NCI-H2171 (cell line): ENCODE measurements at regions not wholly inside any gene's neighbourhood (a gene's known extent, or its start where the extent isn't known, plus 50 kb on each side); places are given as distances from the start of the nearest gene placed in this dataset.

Source experiments
- DNase-seq: peaks from one replicate; lab custom pipeline; 2025; lab: John Stamatoyannopoulos, UW

DNA sequence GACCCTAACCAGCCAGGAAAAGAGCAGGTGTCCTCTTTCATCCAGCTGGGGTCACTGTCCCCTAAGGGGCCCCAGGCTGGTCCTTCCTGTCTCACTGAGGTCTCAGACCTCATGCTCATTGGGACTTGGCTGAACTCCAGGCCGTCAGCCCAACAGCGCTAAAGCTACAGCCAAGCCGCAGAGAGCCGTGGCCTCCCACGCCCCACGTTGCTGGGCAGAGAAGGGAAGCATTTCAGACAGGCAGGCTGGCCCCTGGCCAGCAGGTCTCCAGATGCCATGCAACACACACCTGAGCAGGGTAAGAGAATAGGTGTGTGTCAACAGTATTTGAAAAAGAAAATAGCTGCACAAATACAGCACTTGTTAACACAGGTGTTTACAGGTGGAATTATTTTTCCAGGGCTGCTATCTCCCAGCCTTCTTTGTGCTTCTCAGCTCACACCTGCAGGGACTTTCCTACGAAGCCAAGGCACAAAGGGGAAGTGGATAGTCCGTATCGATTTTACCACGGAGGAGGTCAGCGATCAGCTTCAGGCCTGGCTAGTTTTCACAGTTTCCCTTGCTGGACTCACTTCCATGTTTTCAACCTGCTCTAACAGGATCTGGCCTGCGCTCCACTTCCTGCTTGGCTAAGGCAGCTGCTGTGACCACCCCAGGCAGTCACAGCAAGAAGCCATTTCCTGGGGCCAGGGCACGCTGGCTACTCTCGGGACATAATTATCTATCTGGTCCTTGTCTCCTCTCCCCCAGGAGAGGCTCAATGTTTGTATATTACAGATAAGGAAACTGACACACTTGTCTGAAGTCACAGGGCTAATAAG lies 156.1 kb upstream of the ID2 start:
- DNase-seq = no peak

DNA sequence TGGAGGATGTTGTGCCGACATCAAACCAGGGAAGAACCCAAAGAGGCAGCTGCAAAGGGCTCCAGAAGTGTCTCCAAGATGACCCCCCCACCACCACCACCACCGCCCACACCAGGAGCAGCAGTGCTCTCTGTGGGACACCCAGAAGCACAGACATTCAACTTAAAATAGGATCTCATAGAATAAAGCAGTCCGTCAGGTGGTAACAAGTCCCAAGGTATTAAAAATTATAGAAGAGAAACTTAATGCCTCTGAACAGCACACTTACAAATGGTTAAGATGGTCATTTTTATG lies 155.5 kb upstream of the ID2 start:
- no peak for DNase-seq

DNA sequence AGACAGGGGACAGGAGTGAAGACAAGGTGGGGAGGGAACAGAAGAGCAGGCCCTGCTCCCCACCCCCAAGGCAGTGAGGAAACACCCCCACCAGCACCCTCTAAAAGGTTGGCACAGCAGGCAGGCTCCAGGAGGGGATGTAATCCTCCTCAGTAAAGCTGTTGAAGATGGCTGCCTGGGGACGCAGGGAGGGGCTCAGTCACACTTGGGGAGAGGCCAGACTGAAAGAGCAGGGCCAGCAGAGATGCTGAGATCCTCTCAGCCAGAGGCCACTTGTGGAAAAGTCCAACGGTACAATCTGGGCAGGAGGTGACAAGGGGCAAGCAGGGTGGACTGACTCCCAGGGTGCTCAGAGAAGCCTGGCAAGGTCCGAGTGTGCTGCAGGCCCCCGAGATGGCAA lies 154.8 kb upstream of the ID2 start:
- DNase-seq = no peak

DNA sequence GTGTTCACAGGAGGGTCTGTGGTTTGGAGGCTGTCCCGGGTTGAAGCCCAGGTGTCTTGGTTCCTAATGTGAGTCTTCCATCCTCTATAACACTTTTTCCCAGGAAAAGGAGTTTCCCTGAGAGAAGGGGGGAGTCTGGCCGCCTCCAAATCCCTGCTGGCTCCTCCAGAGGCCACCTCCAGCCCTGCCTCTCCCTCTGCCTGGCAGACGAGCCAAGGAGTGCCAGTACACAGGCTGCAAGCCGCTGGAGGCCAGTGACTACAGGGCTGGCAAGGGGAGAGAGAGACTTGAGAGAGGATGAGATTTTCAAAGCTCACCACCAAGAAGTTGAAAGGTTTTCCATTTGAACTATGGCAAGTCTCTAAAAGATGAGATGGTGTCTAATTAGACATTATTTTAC lies 154.2 kb upstream of the ID2 start:
- DNase-seq = no peak

DNA sequence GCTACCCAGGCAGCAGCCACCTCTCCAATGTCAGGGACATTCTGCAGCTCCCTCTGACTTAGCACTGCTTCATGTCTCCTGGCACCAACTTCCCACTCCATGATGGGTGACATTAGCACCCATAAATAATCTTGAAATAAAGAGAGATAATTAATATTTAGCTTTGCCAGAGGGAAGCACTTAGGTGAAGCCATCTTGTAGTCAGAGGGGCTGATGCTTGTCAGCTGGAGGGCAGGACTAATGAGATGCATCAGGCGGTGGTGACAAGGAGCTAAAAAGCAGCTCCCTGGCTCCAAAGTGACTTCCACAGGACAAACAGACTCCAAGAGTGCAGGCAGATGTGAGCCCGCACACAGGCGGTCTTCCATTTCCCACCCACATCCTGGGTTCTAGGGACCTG lies 153.0 kb upstream of the ID2 start:
- DNase-seq = no peak

DNA sequence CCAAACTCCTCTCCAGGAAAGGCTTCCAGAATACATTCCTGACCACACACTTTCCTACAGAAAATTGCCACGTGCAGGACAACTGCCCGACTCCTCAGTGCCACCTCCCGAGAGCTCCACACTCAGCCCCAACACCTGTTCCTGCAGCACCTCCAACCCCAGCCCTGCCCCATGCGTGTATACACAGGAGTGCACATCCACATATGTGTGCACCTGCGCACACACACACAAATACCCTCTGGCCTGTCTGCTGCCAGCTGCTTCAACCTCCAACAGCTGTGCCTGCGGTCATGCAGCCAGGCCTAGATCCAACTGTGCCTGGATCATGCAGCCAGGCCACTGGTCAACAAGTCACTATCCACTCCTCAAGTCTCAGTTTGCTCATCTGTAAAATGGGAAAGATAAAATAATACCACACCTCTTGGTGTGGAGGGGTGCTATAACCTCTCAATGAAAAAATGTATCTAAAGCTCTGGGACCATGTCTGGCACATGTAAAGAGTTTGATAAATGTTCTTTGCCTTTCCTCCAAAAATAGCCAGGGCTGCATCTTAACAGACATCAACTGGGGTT lies 152.1 kb upstream of the ID2 start:
- DNase-seq = no peak

DNA sequence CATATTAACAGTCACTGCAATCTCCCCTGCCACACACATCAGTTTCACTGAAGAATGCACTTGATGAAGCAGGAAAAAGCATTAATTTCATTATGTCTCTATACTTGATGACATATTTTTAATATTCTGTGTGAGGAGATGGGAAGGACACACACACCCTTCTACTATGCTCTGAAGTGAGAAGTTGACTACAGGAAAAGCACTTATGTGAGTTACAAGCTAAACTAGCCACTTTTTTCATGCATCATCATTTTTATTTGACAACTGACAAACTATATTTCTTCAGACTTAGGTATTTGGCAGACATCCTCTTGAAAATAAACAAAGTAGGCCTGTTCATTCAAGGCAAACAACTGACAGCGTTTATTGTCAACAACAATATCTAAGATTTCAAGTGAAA lies 150.4 kb upstream of the ID2 start:
- no peak for DNase-seq

DNA sequence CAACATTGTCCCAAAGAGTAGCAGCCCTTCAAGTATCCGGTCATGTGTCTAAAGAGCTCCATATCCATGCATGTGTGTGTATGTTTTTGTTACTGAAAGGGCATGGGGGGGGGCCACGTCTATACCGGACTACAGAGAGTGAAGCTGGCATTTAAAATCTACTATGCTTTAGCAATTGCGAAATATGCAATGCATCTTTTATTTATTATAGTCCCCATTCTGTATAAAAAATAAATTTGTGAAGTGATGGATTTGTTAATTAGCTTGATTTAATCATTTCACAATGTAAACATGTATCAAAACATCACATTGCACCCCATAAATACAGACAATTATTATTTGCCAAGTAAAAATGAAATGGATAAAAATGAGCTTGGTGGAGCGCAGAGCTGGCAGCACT lies 149.4 kb upstream of the ID2 start:
- DNase-seq = no peak

DNA sequence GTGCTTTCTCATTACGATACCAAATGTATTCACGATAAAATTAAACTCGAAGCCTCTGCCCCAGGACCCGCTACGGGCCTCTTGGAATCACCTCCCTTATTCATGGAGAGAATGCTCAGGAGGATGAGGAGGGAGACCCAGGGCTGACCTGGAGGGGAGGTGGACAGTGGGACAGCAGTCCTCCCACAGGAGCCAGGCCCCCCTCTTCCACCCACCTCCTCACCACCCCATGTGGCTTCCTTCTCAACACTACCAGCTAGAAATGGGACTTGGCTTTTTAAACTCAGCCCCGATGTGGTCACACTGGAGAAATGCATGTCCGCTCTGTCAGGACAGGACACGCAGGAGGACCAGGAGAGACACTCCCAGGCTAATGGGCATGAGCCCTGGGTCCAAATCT lies 147.9 kb upstream of the ID2 start:
- no peak for DNase-seq

DNA sequence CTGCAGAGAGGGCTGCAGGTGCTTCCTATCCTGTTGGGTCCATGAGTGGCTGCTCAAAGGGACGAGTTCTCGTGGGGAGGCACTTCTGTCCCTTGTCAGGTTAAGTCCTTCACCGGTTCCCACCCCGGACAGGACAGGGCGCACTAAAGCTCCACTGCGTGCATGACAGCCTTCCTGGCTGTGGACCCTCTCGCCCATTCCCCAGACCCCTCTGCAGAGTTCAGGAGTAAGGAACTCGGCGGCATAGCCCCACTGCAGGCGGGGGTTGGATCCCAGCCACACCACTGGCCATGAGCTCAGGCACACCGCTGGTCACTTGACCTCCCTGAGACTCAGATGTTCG lies 147.5 kb upstream of the ID2 start:
- DNase-seq = no peak

DNA sequence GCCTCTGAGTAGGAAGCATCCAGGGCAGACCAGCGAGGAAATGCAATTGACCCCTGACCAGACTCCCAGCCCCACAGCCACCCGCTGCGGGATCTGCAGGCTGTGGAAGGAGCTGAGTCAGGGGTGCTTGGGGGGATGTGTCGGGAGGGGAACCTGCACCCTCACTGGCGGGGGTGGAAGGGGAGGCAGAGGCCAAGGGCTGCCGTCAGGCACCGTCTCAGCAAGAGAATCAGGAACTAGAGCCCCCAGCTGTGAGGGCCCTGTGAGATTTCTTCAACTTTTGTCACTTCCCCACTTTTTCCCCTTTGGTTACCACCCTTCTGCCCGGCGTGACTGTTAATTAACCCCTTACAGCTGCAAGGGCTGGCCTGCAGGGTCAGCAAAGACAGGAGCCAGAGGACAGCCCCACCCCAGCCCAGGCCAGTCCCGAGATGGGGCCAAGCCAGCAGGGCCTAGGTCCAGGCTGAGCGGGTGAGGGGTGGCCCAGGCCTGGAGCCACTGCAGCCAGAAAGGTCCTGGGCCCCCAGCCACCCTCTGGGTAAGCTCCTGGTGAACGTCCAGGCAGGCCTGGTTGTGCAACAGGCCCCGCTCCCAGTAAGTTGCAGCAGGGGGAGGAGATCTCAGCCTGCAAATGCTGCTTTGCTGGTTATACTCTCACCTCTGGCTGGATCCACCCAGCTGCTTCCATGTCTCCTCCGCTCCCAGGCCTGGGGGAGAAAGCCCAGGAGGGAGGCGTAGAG lies 147.0 kb upstream of the ID2 start:
- no peak for DNase-seq

DNA sequence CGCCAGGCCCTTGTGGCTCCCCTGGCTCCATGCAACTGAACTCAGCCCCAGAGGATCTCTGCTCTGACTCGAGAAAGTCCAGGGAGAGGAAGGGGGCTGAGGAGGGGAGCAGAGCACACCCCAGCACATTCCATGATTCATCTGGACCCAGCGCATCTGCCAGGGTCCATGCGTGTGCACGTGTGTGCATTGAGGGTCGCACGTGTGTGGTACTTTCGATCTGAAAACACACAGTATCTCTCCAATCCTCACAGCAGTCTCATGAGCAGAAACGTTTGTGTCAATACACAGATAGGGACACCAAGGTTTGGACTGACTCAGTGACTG lies 146.4 kb upstream of the ID2 start:
- no peak for DNase-seq

DNA sequence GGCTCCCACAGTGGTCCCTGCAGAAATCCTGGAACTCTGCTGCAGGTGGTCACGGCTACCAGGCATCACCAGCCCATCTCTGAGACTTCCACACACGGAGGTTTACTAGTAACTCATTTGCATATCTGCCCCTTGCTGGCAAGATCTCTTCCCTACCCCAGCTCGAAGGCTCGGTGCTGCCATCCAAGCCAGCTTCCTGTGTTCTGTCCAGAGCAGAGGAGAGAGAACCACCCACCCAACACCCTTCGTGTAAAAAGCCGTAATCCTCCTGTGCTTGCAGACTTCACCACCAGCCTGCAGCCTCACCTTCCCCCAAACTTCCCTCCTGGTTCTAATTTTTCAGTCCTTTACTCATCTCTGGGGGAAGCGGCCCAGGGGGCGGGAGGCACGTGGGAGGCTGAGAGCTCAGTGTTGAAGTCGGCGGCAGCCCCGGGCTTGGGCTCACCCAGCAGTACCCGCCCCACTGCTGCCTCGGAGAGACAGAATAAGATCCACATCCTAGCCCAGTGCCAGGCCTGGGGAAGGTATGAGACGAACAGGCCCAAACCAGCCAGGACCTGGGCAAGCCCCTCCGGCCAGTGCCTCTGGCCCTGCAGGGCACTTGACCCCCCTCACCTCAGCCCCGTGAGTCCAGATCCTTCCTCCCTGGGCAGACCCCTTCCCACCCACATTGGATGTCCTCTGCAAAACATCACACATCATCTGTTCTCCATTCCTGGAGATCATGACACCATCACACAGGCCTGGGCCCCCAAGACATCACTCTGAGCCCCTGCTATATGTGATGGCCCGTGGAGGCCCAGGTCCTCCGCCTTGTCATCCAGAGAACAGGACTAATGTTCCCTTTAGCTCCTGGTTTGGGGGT lies 145.8 kb upstream of the ID2 start:
- DNase-seq = no peak

DNA sequence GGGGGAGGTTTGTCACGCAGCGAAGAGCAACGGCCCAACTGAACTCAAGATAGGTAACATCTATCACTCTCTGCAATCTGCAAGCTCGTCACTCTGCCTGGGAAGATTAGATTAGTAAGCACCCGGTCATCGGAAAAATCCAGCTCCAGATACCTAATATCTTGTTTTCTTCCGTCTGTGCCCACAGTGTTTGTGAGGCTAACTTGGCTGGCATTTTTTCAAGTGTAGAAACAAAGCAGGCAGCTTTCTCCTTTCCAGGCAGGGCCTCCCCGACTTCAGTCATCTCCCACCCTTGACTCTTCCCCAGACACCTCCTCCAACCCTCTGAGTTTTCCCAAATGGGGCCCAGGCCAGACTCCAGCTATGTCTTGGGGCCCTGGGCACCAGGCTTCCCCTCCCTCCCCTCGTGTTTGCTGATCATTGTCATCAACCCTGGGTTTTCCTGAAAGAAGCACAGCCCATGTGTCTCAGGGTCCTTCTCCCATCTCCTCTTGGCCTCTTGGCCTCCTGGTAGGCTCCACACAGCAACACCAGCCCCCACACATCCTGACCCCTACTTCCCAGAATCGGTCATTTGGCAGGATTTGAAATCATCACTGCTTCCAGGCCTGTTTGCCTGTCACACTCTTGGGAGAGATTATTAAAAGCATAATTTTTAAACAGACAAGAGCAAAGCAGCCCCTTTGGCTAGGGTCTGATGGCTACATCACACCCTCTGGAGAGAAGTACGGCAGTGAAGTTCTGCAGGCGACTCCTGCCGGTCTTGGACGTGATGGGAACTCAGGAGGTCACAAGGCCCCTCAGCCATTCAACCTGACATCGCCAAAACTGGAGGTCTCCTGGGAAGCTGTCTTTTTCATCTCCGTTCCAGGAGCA lies 144.9 kb upstream of the ID2 start:
- DNase-seq = no peak

DNA sequence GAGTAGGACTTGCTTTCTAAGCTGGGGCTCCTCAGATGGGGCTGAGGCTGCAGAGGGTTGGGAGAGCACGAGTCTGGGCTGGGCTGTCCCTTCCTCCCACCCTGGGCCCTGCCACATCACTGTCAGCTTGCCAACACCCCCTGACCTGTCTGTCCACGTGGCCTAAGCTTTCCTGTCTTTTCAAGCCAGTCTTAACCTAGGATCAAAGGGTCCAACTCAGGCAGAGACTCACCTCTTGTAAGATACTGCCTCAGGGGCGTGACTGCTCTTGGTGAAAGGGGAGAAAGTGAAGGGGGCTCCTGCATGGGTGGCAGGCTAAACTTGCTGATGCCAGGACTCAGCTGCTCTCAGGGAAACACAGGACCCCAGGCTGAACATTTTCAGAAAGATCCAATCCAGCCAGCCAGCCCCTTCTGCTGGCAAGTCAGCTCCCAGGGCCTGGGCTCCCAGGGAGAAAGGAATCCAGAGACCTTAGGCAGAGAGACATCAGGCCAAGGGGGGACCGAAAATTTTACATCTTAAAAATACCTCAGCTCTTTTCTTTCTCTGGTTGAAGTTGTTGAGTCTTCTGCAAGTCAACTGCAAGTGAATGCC lies 144.2 kb upstream of the ID2 start:
- no peak for DNase-seq

DNA sequence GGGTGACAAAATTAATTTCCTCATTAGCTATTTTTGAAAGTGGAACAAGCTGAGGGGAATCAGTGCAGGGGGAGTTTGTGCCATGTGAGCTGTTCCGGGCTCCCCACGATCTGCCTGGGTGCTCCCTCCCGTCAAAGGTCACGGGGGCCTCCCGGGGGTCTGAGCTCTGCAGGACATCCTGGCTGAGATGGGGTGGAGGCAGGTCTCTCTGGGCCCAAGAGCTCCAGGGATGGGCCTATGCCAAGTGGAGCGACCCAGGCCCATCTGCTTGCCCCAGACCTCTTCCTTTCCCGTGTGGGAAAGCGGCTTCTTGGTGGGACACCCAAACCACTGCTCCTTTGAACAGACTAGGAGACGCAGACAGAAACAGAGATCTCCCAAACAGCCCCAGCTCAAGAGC lies 143.3 kb upstream of the ID2 start:
- no peak for DNase-seq

DNA sequence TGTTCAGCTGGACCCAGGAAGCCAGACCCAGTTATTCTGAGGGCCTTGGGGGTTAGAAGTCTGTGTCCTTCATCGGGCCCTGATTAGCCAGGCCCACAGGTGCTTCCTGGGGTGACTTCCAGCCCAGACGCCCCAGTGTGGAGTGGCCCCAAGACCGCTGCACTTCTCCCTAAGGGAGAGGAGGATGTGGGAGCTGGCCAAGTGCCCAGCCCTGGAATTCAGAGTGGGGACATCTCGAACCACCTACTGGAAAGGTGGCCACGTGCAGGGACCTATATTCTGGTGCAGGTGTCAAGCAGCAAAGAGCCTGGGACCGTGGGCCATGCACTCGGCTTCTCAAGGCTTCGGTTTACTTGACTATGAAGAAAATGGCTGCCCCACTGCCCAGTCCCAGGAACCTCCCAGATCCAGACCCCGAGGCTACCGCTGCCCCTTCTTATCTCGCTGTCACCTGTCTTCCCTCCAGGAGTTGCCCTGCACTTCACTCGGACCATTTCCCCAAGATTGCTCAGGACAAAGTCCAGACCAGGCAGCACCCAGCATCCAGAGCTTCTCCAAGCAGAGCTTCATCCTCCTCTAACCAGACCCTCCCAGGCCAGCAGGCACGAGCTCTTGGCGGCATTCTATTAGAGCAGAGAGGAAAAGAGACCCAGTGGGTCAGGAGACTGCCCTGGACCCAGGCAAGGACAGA lies 142.8 kb upstream of the ID2 start:
- no peak for DNase-seq

DNA sequence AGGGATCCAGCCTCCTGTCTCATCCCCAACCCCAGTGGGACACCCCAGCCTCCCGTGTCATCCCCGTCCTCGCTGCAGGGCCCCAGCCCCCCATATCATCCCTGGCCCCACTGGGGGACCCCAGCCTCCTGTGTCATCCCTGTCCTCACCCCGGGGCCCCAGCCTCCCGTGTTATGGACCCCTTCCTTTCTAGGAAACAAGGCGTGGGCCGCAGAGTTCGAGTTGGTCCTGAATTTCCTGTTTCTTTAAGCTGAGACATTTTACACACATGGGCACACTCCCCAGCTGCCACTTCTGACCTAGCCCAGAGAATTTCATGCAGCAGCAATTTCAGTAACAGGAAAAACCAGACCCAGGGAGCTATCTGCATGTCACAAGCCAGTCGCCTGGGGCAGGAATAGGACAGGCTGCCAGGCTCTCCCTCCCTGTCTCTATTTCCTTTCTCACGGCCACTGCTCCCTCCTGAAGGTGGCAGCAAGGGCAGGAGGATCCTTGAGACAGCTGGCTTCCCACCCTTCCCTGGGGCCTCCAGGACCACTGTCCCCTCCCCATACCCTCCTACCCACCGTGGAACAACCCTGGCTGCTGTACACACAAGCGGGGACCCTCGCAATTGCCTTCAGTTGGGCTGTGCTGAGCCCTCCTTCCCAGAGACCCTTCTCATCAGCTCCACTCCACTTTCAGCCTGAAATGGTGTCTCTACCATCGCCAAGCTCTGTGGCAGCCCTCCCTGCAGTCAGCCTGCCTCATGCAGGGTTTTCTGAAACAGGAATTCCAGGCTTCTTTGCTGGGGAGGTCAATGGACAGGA lies 141.9 kb upstream of the ID2 start:
- DNase-seq = no peak

DNA sequence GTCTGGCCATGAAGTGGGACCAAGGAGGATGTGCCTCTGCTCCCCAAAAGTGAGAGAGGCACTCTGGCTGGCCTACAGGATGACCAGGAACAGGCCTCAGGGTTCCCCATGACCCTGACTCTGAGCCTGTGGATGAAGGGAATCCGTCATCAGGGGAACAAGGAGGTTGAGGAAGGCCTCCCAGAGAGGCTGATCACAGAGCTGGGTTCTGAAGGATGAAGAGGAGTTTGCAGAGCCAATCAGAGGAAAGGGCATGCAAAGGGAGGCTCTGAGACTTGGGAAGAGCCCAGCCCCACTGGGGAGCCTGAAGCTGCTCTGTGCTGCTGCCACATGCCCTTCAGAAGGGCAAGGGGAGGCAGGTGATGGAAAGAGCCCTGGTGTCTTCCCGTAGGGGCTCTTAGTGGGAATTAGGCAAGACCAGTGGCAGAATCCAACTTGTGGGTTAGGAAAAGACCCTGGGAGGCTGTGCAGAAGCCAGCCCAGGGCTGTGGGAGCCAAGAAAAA lies 141.3 kb upstream of the ID2 start:
- no peak for DNase-seq

DNA sequence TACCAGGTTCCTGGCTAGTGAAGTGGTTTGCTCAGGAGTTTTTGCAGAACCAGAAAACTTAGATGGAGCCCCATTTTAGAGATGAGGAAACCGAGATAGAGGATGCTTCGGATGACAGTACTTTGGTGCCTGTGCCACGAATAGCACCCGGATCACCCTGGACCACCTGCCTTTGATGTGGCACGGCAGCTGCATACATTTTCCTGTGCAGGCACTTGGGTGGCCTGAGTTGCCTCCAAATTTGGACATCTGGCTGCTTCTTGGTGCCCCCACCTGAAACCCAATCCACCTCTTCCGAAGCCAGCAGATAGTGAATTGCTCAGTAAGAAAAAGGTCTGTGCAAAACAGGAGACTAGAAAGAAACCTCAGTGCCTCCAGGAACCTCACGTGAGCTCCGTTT lies 140.6 kb upstream of the ID2 start:
- no peak for DNase-seq
